Loucy (cell line): ENCODE measurements at regions not wholly inside any gene's neighbourhood (a gene's known extent, or its start where the extent isn't known, plus 50 kb on each side); places are given as distances from the start of the nearest gene placed in this dataset.

Source experiments
- H2AFZ ChIP-seq: fragments of 200-600 bp; sonication (generic); 2 replicates; pipeline ENCODE4 v1.6.0; 2016; ENCODE audit warnings: antibody characterized with exemption, mild to moderate bottlenecking, low read length, moderate library complexity
- H3F3A ChIP-seq: fragments of 200-600 bp; 2 replicates; pipeline ENCODE4 v1.6.0; 2016; ENCODE audit warnings: antibody characterized with exemption, low read depth, mild to moderate bottlenecking
- H3K27me3 ChIP-seq: fragments of 200-600 bp; sonication (generic); 2 replicates; pipeline ENCODE4 v1.6.1; 2014; ENCODE audit warnings: low read length, mild to moderate bottlenecking; ENCODE audit not compliant: insufficient read depth, poor library complexity, severe bottlenecking
- H3K36me3 ChIP-seq: fragments of 200-600 bp; sonication (generic); 2 replicates; pipeline ENCODE4 v1.6.1; 2016; ENCODE audit warnings: low read length; ENCODE audit not compliant: insufficient read depth
- H3K4me1 ChIP-seq: fragments of 200-600 bp; sonication (generic); 2 replicates; pipeline ENCODE4 v1.5.1; 2014; ENCODE audit warnings: low read length, mild to moderate bottlenecking; ENCODE audit not compliant: insufficient read depth, poor library complexity, severe bottlenecking
- H3K4me2 ChIP-seq: fragments of 200-600 bp; sonication (generic); 2 replicates; pipeline ENCODE4 v1.6.0; 2014; ENCODE audit warnings: antibody characterized with exemption, low read length, low read depth, mild to moderate bottlenecking; ENCODE audit not compliant: poor library complexity, severe bottlenecking
- H3K4me3 ChIP-seq: fragments of 200-600 bp; sonication (generic); 2 replicates; pipeline ENCODE4 v1.5.1; 2014; ENCODE audit warnings: low read length, mild to moderate bottlenecking, mixed read lengths; ENCODE audit not compliant: poor library complexity, severe bottlenecking
- H3K79me2 ChIP-seq: fragments of 200-600 bp; sonication (generic); 2 replicates; pipeline ENCODE4 v1.6.1; 2014; ENCODE audit warnings: low read length; ENCODE audit not compliant: insufficient read depth
- H3K9ac ChIP-seq: fragments of 200-600 bp; sonication (generic); 2 replicates; pipeline ENCODE4 v1.6.0; 2014; ENCODE audit warnings: mild to moderate bottlenecking, low read depth, low read length, moderate library complexity; ENCODE audit not compliant: poor library complexity, severe bottlenecking
- H3K9me2 ChIP-seq: fragments of 200-600 bp; sonication (generic); replicated peaks from 2 replicates; pipeline ENCODE4 v1.6.1; 2016; ENCODE audit warnings: low read depth, low read length, mixed read lengths
- H3K9me3 ChIP-seq: fragments of 200-600 bp; sonication (generic); 2 replicates; pipeline ENCODE4 v1.6.1; 2014; ENCODE audit warnings: mild to moderate bottlenecking, antibody characterized with exemption, low read length, low read depth; ENCODE audit not compliant: insufficient read depth
- H4K20me1 ChIP-seq: fragments of 200-600 bp; sonication (generic); 2 replicates; pipeline ENCODE4 v1.6.0; 2014; ENCODE audit warnings: antibody characterized with exemption, low read length, mild to moderate bottlenecking; ENCODE audit not compliant: insufficient read depth, poor library complexity, severe bottlenecking
- CTCF ChIP-seq: fragments of 200-600 bp; sonication (generic); conservative IDR thresholded peaks from 2 replicates; pipeline ENCODE4 v1.5.1; 2014; ENCODE audit warnings: mild to moderate bottlenecking, antibody characterized with exemption, low read length
- EZH2phosphoT487 ChIP-seq: fragments of 200-600 bp; IDR thresholded peaks from 2 replicates; pipeline ENCODE4 v1.6.1; 2018; ENCODE audit warnings: antibody characterized with exemption, mild to moderate bottlenecking, moderate library complexity, borderline replicate concordance

GRCh38 chr6:100065348-100065747, 71.3 kb upstream of the MCHR2 start:
- Histone ChIP-seq H3F3A (no peaks in the 10 kb centered on the region), H3K9me3 (peaks cover 11% of the 10 kb centered on the region; the same call in 1 of the 2 replicates), H2AFZ (no peak overlapping the region), H3K4me2 (no peak overlapping the region), H3K79me2 (no peaks in the 10 kb centered on the region), H3K9me2 (no peaks in the 10 kb centered on the region), H3K27me3 (no peaks in the 10 kb centered on the region), H3K9ac (no peak overlapping the region), H4K20me1 (no peaks in the 10 kb centered on the region), H3K4me3 (no peak overlapping the region), H3K36me3 (no peaks in the 10 kb centered on the region), H3K4me1 (no peaks in the 10 kb centered on the region)
- no peak for TF ChIP-seq EZH2phosphoT487
- TF ChIP-seq CTCF = no peak

- Histone ChIP-seq H3K36me3 (no peaks in the 10 kb centered on the region), H3K4me3 (no peak overlapping the region), H2AFZ (no peak overlapping the region), H3K27me3 (no peaks in the 10 kb centered on the region), H4K20me1 (no peaks in the 10 kb centered on the region), H3K9me3 (no peaks in the 10 kb centered on the region), H3K4me2 (no peak overlapping the region), H3F3A (no peaks in the 10 kb centered on the region), H3K9me2 (no peaks in the 10 kb centered on the region), H3K9ac (no peak overlapping the region), H3K4me1 (no peaks in the 10 kb centered on the region), H3K79me2 (no peaks in the 10 kb centered on the region)
- no peak for TF ChIP-seq CTCF
- TF ChIP-seq EZH2phosphoT487 = no peak
Observed at GRCh38 chr6:100062621-100063020, 68.6 kb upstream of the MCHR2 start.

- no peak for TF ChIP-seq EZH2phosphoT487
- no peak for TF ChIP-seq CTCF
- Histone ChIP-seq H4K20me1 (no peaks in the 10 kb centered on the region), H3K9ac (no peak overlapping the region), H3K4me2 (no peak overlapping the region), H2AFZ (no peak overlapping the region), H3K36me3 (no peaks in the 10 kb centered on the region), H3K27me3 (no peaks in the 10 kb centered on the region), H3K9me3 (no peaks in the 10 kb centered on the region), H3F3A (no peaks in the 10 kb centered on the region), H3K79me2 (no peaks in the 10 kb centered on the region), H3K4me3 (no peak overlapping the region), H3K9me2 (no peaks in the 10 kb centered on the region), H3K4me1 (no peaks in the 10 kb centered on the region)
Observed at GRCh38 chr6:100057941-100058340, 63.9 kb upstream of the MCHR2 start.
